ENCODE measurements at regions not wholly inside any gene's neighbourhood (a gene's known extent, or its start where the extent isn't known, plus 50 kb on each side); places are given as distances from the start of the nearest gene placed in this dataset.

DNA sequence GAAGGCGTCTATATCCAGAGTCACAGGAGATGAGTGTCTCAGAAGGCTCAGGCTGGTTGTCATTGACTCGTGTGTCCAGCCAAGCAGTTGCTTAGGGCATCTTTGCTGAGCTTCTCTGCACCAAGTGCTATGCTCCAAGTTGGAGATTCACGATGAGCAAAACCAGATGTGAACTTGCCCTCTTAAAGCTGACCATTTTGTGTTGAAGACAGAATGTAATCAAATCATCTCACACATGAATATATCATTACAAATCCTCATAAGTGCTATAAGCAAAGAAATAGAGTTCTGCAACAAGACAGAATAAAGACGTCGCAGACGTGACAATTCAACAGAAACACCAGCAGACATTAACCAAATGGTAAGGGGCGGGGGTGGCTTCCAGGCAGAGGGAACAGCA lies 103.9 kb downstream of the ALDH8A1 start:
- DNase-seq (ENCODE audit: low read depth): no peak
- ChIA-PET CTCF (interaction anchor here (0.7 kb wide), 1 partner anchor 14 kb away, joined by 3 read pairs; no protein-coding TSS in a partner anchor), POLR2A (no interaction called here)

DNA sequence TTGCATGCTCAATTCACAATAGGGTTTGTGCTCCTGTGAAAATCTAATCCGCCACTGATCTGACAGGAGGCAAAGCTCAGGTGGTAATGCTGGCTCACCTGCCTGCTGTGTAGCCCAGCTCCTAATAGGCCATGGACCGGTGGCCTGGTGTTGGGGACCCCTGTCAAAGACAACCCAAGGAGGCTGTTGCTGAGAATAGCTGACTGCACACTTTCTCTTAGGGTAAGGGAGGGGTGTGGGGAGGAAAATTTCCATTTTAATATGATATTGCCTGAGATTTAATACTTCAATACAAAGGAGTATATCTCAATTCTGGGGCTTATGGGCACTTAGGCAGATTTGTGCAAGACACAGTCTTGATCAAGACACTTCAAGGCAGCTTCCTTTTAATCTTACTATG lies 105.8 kb downstream of the ALDH8A1 start:
- TF ChIP-seq, protein P1, sequence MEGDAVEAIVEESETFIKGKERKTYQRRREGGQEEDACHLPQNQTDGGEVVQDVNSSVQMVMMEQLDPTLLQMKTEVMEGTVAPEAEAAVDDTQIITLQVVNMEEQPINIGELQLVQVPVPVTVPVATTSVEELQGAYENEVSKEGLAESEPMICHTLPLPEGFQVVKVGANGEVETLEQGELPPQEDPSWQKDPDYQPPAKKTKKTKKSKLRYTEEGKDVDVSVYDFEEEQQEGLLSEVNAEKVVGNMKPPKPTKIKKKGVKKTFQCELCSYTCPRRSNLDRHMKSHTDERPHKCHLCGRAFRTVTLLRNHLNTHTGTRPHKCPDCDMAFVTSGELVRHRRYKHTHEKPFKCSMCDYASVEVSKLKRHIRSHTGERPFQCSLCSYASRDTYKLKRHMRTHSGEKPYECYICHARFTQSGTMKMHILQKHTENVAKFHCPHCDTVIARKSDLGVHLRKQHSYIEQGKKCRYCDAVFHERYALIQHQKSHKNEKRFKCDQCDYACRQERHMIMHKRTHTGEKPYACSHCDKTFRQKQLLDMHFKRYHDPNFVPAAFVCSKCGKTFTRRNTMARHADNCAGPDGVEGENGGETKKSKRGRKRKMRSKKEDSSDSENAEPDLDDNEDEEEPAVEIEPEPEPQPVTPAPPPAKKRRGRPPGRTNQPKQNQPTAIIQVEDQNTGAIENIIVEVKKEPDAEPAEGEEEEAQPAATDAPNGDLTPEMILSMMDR (IDR thresholded peaks at IDR 0.05; ENCODE audit: insufficient read depth, low read depth, low read length): no peak
- Histone ChIP-seq H3K36me3 (ENCODE audit: control insufficient read depth, insufficient read depth, low read length) (no peaks in the 10 kb centered on the region), H3K4me3 (ENCODE audit: low read depth, low read length) (no peak overlapping the region), H3K27me3 (ENCODE audit: control insufficient read depth, insufficient read depth, low read length) (no peaks in the 10 kb centered on the region)
- DNase-seq (ENCODE audit: low read depth): no peak
- ChIA-PET CTCF (no interaction called here), POLR2A (no interaction called here)

More for the DNA sequence above, 103.9 kb downstream of the ALDH8A1 start:
- H3K36me3 ChIP-seq (ENCODE audit: control insufficient read depth, insufficient read depth, low read length): no peaks in the 10 kb centered on the region
- no peak overlapping the region for H3K4me3 ChIP-seq (ENCODE audit: low read depth, low read length)
- TF ChIP-seq, protein P1 (IDR thresholded peaks at IDR 0.05; ENCODE audit: insufficient read depth, low read depth, low read length): no peak
- H3K27me3 ChIP-seq (ENCODE audit: control insufficient read depth, insufficient read depth, low read length): no peaks in the 10 kb centered on the region

- H3K36me3 ChIP-seq (ENCODE audit: control insufficient read depth, insufficient read depth, low read length): no peaks in the 10 kb centered on the region
Measured at GRCh38 chr6:134840086-134840867, 109.6 kb downstream of the ALDH8A1 start.

GRCh38 chr6:134835993-134836392 lies 113.9 kb downstream of the ALDH8A1 start:
- ChIA-PET POLR2A (no interaction called here), CTCF (interaction anchor here (1.2 to 1.3 kb wide), 3 partner anchors 9 to 712 kb away, joined by 3 to 4 read pairs (median 3); no protein-coding TSS in a partner anchor)
- no peaks in the 10 kb centered on the region for H3K27me3 ChIP-seq (ENCODE audit: control insufficient read depth, insufficient read depth, low read length)
- no peaks in the 10 kb centered on the region for H3K36me3 ChIP-seq (ENCODE audit: control insufficient read depth, insufficient read depth, low read length)
- DNase-seq (ENCODE audit: low read depth): no peak
- TF ChIP-seq, protein P1 (IDR thresholded peaks at IDR 0.05; ENCODE audit: insufficient read depth, low read depth, low read length): no peak
- no peak overlapping the region for H3K4me3 ChIP-seq (ENCODE audit: low read depth, low read length)

More at GRCh38 chr6:134840086-134840867, 109.6 kb downstream of the ALDH8A1 start:
- CTCF ChIA-PET: interaction anchor here (0.9 kb wide), 1 partner anchor 17 kb away, joined by 3 read pairs; no protein-coding TSS in a partner anchor
- POLR2A ChIA-PET: no interaction called here
- H3K27me3 ChIP-seq (ENCODE audit: control insufficient read depth, insufficient read depth, low read length): no peaks in the 10 kb centered on the region
- no peak overlapping the region for H3K4me3 ChIP-seq (ENCODE audit: low read depth, low read length)
- DNase-seq (ENCODE audit: low read depth): no peak
- TF ChIP-seq, protein P1 (IDR thresholded peaks at IDR 0.05; ENCODE audit: insufficient read depth, low read depth, low read length): no peak

- no peak overlapping the region for H3K4me3 ChIP-seq (ENCODE audit: low read depth, low read length)
- no peak for DNase-seq (ENCODE audit: low read depth)
- ChIA-PET CTCF (interaction anchor here (0.9 kb wide), 1 partner anchor 109 kb away, joined by 3 read pairs; no protein-coding TSS in a partner anchor), POLR2A (no interaction called here)
- H3K36me3 ChIP-seq (ENCODE audit: control insufficient read depth, insufficient read depth, low read length): no peaks in the 10 kb centered on the region
- H3K27me3 ChIP-seq (ENCODE audit: control insufficient read depth, insufficient read depth, low read length): no peaks in the 10 kb centered on the region
- TF ChIP-seq, protein P1 (IDR thresholded peaks at IDR 0.05; ENCODE audit: insufficient read depth, low read depth, low read length): no peak
Measured at GRCh38 chr6:134830940-134831339, 119.0 kb downstream of the ALDH8A1 start.

All from BJ (cell line).